Testis (tissue), 2 donors: ENCODE measurements at regions not wholly inside any gene's neighbourhood (a gene's known extent, or its start where the extent isn't known, plus 50 kb on each side); places are given as distances from the start of the nearest gene placed in this dataset.

Experiments used
- CTCF ChIP-seq, 3 experiments: fragments of 450-650 bp in 2 of 3; fragments of 200-600 bp in 1 of 3; sonication (generic) in 1 of 3; IDR thresholded peaks; one replicate each; pipeline ENCODE4 v1.5.1; 2016 to 2019; ENCODE audit warnings: antibody characterized with exemption in 3 of 3, mild to moderate bottlenecking in 2 of 3, moderate library complexity in 1 of 3
- POLR2A ChIP-seq: fragments of 450-650 bp; IDR thresholded peaks from one replicate; pipeline ENCODE4 v1.6.1; 2017; ENCODE audit warnings: antibody characterized with exemption, mild to moderate bottlenecking, moderate library complexity

GRCh38 chr2:53438692-53439091 is 328.9 kb upstream of the CHAC2 start:
- TF ChIP-seq CTCF (IDR thresholded peaks at IDR 0.05) (no peak), POLR2A (no peak)
